Globus pallidus (tissue), 1 donor: ENCODE measurements at regions not wholly inside any gene's neighbourhood (a gene's known extent, or its start where the extent isn't known, plus 50 kb on each side); places are given as distances from the start of the nearest gene placed in this dataset.
"Not testable (repeated sequence)": the region's sequence is repeated elsewhere in the genome, so short reads cannot be mapped to it uniquely, and the experiment has no call there.

ENCODE experiments used
- DNase-seq: peaks from one replicate; pipeline ENCODE4 v3.0.0-alpha.2; 2015; ENCODE audit warnings: low spot score

DNA sequence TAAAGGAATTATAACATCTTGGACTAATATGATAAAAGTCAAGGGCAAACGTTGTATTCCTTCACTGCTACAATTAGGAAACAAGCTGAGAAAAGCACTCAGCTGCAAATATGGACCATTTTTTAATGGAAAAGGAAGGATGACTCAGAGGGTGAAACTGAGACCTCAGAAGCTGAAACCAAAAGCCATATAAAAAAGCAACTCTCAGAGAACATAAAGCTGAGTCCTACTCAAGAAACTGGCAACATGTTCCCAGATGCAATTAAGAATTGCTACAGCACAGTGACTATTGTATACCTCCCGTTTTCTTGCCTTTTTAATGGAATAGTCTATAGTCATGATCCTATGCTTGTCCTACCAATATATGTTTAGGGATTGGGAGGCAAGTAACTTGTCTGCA lies 1106.4 kb upstream of the INTU start:
- DNase-seq = no peak

- no peak for DNase-seq
Measured at GRCh38 chr4:126529997-126530396, 1102.8 kb upstream of the INTU start.

GRCh38 chr4:126530996-126531585 lies 1101.7 kb upstream of the INTU start:
- no peak for DNase-seq

DNA sequence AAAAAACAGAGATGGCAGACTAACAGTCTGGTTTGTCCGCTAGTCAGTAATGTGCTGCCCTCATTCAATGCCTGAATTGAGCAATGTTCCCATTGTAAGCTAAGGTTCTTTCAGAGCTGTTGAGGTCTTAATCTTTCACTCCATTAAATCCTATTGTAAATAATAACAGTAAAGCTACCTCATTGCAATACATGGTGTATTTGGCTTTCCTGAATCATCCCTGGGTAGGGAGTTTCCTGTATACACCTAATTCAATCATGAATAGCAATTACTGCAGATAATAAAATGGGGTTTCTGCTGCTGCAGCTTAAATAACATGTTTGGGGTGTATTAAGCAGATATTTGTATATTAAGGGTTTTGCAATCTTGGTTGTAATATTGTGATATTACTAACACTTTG lies 1100.2 kb upstream of the INTU start:
- no peak for DNase-seq

- DNase-seq = no peak
Measured at GRCh38 chr4:126533146-126533805, 1099.5 kb upstream of the INTU start.

GRCh38 chr4:126539771-126540170 lies 1093.0 kb upstream of the INTU start:
- DNase-seq = no peak

DNA sequence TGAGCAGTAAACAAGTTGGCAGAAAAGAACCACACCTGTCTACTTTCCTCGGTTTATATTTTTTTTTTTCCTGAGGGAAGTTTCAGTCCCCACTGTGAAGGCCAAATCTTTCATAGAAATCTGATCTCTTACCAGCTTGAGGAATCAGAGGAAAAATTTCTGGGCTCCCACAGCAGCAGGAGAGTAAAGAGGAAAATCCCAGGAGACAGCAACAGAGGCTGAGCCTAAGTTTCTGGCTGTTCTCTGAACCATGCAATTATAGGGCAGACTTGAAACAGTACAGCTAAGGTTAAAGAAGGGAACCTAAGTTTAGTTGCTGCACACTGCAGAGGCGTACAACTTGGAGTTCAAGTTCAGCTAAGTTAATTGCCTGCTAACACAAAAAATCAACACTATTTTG lies 1090.9 kb upstream of the INTU start:
- no peak for DNase-seq

DNA sequence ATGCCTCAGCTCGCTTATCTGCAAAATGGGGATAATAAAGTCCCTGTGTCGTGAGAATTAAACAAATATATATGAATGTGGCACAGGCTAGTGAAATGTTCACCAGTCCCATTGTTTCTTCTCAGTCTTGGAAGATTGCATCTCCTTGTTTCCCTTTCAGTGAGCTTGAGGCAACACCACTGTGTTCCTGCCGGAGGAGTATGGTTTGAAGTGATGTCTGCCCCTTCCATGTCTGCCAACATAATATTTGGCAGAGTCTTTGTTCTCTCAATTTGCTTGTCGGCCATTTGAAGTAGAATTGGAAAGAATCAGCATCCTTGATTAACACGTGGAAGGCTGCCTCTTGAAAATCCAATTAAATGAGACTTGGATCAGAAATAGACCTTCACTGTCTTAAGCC lies 1088.5 kb upstream of the INTU start:
- DNase-seq = no peak

GRCh38 chr4:126546197-126546596 lies 1086.6 kb upstream of the INTU start:
- not testable (repeated sequence) for DNase-seq

GRCh38 chr4:126547352-126547751 lies 1085.4 kb upstream of the INTU start:
- no peak for DNase-seq

GRCh38 chr4:126548890-126549289 lies 1083.9 kb upstream of the INTU start:
- DNase-seq = no peak

- no peak for DNase-seq
Measured at GRCh38 chr4:126552321-126552720, 1080.4 kb upstream of the INTU start.

DNA sequence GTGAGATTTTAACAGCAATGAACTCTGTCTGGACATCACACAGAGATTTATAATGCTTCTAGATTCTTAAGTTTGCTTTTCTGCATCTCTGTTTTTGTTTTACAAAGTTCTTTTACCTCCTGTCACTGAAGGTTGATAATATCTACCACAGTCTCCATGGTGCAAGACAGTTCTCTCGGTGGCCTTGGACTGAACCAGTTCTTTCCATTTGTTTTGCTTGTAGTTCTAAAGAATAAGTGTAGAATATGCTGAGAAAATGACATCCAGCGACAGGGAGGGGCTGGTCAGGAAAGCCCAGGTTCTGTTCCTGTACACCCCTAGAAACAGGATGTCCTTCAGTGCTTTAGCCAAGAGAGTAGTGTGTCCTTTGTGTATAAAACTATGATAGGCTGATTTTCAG lies 1079.5 kb upstream of the INTU start:
- DNase-seq = no peak

- DNase-seq = no peak
Measured at GRCh38 chr4:126558596-126558995, 1074.2 kb upstream of the INTU start.

GRCh38 chr4:126559961-126560360 lies 1072.8 kb upstream of the INTU start:
- no peak for DNase-seq

- DNase-seq = no peak
Measured at GRCh38 chr4:126560794-126561193, 1072.0 kb upstream of the INTU start.

DNA sequence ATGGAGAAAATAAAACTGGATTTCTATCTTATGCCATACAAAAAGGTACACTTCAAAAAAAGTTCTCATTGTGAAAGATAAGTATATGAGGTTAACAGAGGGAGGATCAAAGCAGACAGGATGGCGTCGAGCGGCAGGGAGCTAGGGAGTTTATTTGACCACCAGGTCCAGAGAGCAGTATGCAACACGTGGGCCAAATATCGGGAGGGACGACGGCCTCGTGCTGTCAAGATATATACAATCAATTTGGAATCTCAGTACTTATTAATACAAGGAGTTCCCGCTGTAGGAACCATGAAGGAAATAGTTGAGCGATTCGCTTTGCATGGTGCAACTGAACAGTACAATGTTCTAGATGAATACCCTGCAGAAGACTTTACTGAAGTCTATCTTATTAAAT lies 1069.4 kb upstream of the INTU start:
- no peak for DNase-seq

DNA sequence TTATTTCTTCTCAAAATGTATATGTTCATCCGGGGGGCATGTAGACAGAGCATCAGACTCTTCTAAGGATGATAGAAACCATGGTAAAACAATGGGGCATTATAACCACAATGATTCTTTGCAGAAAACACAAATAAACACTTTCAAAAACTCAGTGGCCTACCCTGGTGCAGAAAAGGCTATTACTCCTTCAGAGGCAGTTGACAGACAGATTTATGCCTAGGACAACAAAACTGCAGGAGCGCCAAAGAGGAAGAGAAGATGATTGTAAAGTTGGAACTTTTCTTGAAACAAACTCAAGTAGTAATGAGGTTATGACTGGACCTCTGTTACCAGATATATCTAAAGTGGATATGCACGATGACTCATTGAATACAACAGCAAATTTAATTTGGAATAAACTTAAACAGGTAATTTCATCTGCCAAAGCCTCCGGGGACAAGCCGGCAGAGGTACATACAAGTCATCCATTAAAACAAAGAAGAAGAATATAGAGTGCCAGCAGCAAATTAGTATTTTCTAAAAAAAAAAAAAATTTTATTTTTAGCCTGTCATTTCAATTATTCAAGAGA lies 1068.4 kb upstream of the INTU start:
- no peak for DNase-seq

GRCh38 chr4:126568652-126569570 lies 1063.8 kb upstream of the INTU start:
- peak; percentile 37 for DNase-seq

- no peak for DNase-seq
Measured at GRCh38 chr4:126572264-126572663, 1060.5 kb upstream of the INTU start.

GRCh38 chr4:126582737-126583136 lies 1050.0 kb upstream of the INTU start:
- no peak for DNase-seq

GRCh38 chr4:126583509-126583908 lies 1049.2 kb upstream of the INTU start:
- peak; percentile 14 for DNase-seq

- DNase-seq = no peak
Measured at GRCh38 chr4:126591583-126591982, 1041.2 kb upstream of the INTU start.
